Fibroblast of the conjunctiva (primary cell): ENCODE measurements at regions not wholly inside any gene's neighbourhood (a gene's known extent, or its start where the extent isn't known, plus 50 kb on each side); places are given as distances from the start of the nearest gene placed in this dataset.

Experiments used
- DNase-seq: peaks from one replicate; pipeline ENCODE4 v3.0.0-alpha.2; 2010; ENCODE audit warnings: low read depth

GRCh38 chr15:47473106-47473725 lies 244.1 kb upstream of the SEMA6D start:
- DNase-seq: no peak

DNA sequence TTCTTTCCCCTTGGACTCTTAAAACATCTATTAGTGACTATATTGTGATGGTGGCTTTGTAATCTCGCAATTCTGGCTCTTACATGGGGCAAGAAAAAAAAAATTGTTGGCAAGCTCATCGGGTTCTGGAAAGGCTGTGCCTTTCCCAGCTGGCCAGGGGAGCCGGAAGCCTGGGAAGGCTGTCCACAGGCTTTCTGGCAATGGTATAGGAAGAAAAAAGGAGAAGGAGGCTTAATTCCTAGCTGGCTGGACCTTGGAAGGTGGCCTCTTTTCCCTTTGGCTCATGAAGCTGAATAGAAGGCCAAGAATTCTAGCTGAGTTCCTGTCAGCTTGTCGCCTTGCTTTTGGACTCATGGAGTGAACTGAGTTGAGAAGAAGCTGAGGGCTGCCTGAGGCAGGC lies 243.5 kb upstream of the SEMA6D start:
- no peak for DNase-seq

DNA sequence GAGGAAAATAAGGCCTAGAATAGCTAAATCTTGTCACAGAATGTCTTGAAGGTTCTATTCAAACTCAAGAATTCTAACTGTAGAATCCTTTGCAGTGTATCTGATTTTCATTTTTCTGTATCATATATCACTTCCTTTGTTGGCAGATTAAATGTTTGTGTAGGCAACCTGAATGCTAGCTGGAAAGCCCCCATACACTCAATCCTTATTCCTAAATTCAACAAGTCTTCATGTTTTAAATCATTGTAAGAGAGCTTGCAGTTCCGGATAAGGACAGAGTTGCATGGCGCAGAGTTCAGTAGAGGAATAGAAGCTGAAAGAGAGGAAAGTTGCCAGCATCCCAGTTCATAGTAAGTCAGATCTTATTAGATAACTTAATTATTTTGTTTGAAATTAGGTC lies 242.0 kb upstream of the SEMA6D start:
- DNase-seq: no peak

GRCh38 chr15:47477341-47477740 lies 240.0 kb upstream of the SEMA6D start:
- DNase-seq: no peak

GRCh38 chr15:47484059-47484458 lies 233.2 kb upstream of the SEMA6D start:
- no peak for DNase-seq

DNA sequence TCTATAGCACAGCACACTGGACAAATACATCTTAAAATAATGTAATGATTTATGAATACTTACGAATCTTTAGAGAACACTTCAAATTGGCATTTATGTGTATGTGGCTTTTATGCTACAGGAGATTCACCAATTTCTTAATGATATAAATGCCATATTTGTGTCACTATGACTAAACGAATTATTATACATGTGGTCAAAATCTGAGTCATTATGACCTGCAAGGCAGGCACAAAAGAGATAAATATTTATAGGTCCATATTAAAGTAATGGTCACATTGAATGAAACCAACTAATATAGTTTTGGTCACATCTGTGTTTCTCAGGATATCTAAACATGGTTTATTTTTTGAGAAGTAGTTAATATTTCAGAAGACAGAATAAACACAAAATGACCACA lies 232.3 kb upstream of the SEMA6D start:
- DNase-seq: no peak

DNA sequence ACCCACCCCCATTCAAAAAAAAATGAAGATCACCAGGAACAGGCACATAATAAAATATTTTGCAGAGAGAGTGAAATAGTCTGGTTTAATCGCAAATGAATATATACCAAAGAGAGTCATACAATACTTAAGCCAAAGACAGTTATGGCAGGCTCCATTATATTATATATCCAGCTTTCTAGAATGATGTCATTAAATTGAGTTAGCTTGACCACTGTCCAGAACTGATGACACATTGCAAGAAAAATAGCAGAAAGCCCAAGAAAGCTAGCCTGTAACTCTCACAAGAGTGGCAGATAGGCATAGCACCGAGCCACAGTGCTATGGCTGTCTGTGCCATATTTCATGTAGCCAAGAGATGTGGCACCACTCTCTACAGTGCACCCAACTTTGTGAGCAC lies 231.9 kb upstream of the SEMA6D start:
- DNase-seq: no peak

- DNase-seq: no peak
Observed at GRCh38 chr15:47486040-47486439, 231.3 kb upstream of the SEMA6D start.

DNA sequence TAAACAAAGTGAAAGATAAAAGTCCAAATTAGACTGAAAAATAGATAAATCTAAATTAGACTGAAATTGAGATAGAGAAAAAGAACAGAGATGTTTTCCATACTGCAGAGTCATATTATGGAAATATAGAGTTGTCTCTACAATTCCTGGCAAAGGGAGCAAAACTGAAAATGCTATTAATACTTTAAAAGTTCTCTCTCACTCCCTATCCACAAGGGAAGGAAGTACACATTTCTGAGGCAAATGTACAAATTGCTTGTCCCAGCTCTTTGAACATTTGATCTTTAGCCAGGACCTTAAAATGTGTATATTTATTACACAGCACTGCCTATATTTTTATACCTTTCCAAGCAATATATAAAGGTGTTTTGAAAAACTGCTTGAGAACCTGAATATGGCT lies 225.1 kb upstream of the SEMA6D start:
- no peak for DNase-seq

GRCh38 chr15:47493357-47494247 lies 223.7 kb upstream of the SEMA6D start:
- DNase-seq: no peak

DNA sequence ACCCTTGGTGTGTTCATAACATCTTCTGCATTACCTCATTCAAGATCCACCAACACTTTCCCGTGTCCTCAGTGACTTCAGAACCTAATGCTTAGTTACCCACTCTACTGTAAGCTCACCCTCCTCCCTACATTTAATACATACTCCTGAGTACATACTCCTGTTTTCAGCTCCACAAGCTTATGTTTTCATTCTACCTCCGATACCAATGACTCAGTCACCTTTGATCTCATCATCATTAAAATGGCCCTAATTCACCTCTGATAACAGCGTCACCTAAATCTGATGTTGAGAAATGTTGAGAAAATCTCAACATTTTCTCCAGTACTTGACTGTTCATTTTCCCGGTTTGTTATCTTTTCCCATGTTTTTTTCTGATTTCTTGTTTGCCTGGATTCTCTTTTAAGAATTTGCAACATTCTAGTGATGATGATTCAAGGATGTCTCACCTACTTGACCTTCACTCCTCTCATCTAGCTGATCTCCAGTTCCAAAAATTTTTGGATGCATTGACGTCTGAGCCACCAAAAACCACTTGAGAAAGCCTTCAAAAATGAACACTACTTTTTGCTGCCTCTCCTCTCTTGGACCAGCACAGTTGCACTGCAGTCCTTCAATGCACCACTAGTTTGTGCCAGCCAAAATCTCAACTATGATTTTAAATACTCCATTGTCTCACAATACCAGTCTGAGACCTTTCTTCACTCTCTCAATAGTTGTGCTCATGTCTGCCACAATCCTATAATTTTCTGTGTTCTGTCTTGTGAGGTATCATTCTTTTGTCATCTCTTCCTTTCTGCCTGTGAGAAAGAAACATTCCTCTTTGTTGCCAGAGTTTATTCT lies 220.7 kb upstream of the SEMA6D start:
- no peak for DNase-seq

DNA sequence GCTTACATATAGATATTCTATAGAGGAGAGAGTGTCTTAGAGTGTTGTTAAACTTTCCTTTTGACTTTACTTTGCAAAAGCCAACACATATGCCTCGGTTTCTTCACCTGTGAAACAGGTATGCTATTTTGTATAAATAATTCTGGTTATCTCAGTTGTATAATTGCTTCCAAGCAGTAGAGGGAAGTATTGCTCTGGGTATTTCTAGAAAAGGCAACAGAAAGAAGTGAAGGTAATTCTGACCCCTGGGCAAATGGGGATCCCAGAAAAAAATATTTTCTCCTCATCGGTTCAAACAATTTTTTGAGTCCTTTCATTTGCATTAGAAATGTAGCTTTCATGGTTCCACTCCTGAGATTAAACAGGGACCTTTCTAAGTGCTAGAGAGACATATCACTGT lies 216.5 kb upstream of the SEMA6D start:
- DNase-seq: no peak

DNA sequence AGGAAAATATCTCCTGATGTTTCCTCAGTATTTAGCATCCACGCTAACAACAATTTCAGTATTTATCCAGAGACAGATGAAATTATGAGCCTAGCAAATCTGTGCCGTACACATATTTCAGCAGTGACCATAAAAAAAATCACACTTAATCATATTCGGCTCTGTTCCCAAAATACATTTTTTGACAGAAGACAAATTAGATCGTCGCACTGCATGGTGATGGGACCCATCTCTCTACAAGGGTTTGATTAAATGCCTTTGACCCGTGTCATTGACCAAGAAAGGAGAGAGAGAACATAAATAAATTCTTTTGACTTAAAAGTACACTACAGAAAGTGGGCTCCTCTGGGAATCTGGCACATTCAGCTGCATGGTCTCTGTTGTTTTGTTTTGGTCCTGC lies 215.3 kb upstream of the SEMA6D start:
- DNase-seq: no peak

DNA sequence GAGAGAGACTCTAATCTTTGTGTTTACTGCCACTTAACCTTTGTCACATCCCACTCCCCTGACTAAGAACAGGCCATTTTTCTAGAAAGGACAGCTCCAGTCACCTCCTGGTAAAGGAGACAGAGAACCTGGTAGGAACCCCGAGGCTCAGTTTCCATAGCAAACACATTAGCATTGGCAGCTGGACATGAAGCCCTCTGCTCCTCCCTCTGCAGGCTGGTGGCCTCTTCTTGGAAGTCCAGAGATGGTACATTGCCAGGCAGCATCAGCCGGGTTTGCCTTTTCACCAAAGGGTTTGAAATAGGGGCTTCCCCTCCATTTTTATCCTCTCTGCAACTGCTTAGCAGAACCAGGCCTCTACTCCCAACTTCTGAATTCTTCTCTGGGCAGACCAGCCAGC lies 213.4 kb upstream of the SEMA6D start:
- no peak for DNase-seq

- no peak for DNase-seq
Observed at GRCh38 chr15:47504624-47505256, 212.6 kb upstream of the SEMA6D start.

- DNase-seq: no peak
Observed at GRCh38 chr15:47505712-47506328, 211.5 kb upstream of the SEMA6D start.

DNA sequence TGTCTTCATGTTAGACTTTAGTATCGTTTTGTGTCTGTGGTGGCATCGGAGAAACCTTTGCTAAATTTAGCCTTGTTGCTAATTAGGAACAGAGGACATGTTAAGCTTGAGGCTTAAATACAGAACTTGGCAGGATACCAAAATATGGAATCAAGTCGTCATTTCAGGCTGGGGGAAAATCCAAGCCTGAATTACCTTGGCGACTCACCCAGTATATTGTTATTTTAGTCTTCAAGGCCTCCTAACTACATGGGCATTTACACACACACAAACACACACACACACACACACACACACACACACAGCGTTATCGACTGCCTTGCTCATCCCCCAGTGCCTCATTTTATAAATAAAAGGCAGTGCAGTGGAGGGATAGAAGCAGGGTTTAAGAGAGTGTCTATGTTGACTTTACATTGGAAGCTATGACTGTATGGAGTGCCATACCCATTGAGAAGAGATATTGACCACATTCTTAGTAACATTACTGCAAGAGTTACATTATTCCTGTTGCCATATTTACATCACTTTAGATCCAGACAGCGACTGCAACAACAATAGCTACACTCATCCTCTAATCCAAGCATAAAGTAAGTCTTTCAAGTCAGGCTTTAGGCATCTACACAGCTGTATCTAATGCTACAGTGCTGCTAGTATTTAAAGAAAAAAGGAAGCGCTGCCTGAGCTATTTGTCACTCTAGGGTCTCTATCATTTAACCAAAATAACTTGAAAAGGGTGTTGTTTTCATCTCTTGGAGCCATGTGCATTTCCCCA lies 210.8 kb upstream of the SEMA6D start:
- peak; percentile 42 for DNase-seq

DNA sequence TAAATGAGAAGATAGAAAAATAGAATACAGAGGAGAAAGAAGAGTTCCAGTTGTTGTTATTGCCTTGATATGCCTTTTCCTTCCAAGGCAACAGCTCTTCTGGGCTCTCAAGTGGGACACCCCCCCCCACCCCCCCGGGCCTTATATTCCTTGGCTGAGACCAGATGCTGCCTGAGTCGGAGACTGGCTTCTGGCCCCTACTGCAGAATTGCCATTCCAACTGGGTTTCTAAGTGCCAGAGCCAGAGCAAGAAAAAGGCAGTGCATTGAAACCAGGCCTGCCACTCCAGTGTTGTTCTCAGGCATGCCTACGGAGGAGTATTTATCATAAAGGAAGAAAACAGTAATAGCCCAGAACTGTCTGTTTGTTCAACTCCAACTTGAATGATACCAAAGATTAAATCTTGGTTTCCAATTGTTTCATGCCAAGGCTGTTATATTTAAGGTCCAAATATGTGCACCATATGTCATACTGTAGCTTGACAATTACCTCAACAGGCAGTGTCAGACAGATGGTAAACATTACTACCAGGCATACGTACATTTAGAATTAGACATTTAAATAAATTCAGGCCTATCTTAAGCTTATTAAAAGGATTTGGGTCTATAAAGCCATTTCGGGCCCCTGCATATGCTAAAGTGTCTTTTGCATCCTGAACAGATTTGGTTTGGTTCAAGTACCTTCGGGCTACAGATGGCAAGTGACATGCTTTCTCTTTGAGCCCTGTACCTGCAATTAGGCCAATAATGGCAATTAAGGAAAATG lies 209.9 kb upstream of the SEMA6D start:
- no peak for DNase-seq

DNA sequence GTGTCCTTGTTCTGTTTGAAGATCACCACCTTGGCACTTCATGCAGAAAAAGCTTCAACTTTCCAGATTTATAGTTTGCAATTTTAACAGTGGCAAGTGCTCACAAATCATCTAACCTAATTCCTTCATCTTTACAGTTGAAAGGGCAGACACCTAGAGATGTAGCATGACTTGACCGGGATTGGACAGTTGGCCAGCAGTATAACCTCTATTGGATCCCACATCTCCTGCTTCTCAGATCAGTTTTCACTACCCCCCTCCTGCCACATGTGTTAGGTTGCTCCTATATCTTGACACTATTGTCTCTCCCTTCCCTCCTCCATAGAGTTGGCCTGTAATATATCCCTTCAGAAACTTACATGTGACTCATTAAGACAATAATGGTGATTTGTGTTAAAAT lies 206.0 kb upstream of the SEMA6D start:
- no peak for DNase-seq

DNA sequence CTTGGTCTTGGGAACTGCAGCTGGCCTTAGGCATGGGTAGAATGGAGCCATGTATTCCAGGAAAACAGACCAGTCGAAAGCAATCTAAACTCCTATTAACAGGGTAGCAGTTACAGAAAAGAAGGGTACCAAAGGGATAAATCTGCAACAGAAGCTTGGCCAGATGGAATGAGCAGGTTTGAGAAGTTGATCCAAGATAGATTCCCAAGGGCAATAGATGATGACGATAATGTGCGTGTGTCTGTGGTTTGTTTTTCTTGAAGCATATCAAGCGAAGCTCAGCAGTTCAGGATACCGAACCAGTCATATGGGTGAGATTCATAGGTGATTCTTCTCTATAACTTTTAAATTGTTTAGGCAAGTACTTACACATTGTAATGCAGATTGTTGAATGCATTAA lies 203.8 kb upstream of the SEMA6D start:
- DNase-seq: no peak
